H9 (cell line): ENCODE measurements at regions not wholly inside any gene's neighbourhood (a gene's known extent, or its start where the extent isn't known, plus 50 kb on each side); places are given as distances from the start of the nearest gene placed in this dataset.

Experiments used
- DNase-seq: peaks from one replicate; pipeline ENCODE4 v3.0.0-alpha.2; 2017
- H2AFZ ChIP-seq: one replicate; pipeline ENCODE4 v1.6.1; 2013; ENCODE audit warnings: mild to moderate bottlenecking, low read length, control low read depth, moderate library complexity
- H2AK5ac ChIP-seq: 2 replicates; pipeline ENCODE4 v1.6.1; 2013; ENCODE audit warnings: low read length, control low read depth, mixed read lengths; ENCODE audit not compliant: insufficient read length
- H2BK120ac ChIP-seq: one replicate; pipeline ENCODE4 v1.6.1; 2013; ENCODE audit warnings: low read depth, mild to moderate bottlenecking, low read length, control low read depth, inconsistent platforms; ENCODE audit not compliant: poor library complexity, severe bottlenecking
- H2BK12ac ChIP-seq: 2 replicates; pipeline ENCODE4 v1.6.1; 2013; ENCODE audit warnings: low read length, control low read depth, mixed read lengths, low read depth; ENCODE audit not compliant: insufficient read length
- H2BK15ac ChIP-seq: 2 replicates; pipeline ENCODE4 v1.6.1; 2013; ENCODE audit warnings: low read depth, low read length, control low read depth
- H2BK20ac ChIP-seq: one replicate; pipeline ENCODE4 v1.6.1; 2013; ENCODE audit warnings: low read depth, mild to moderate bottlenecking, low read length, control low read depth, inconsistent platforms; ENCODE audit not compliant: poor library complexity, severe bottlenecking
- H2BK5ac ChIP-seq: 2 replicates; pipeline ENCODE4 v1.6.1; 2013; ENCODE audit warnings: low read length, control low read depth, mixed read lengths; ENCODE audit not compliant: insufficient read length
- H3K14ac ChIP-seq: 2 replicates; pipeline ENCODE4 v1.6.1; 2013; ENCODE audit warnings: low read length, control low read depth; ENCODE audit not compliant: insufficient read depth
- H3K18ac ChIP-seq: 2 replicates; pipeline ENCODE4 v1.6.1; 2013; ENCODE audit warnings: low read depth, mild to moderate bottlenecking, mixed read lengths, low read length, control low read depth; ENCODE audit not compliant: insufficient read length
- H3K23ac ChIP-seq: 2 replicates; pipeline ENCODE4 v1.6.1; 2013; ENCODE audit warnings: low read length, control low read depth, mixed read lengths, low read depth; ENCODE audit not compliant: insufficient read length
- H3K23me2 ChIP-seq: 2 replicates; pipeline ENCODE4 v1.6.1; 2013; ENCODE audit warnings: low read depth, mild to moderate bottlenecking, mixed read lengths, low read length, control low read depth; ENCODE audit not compliant: insufficient read length, poor library complexity, severe bottlenecking
- H3K27ac ChIP-seq: 2 replicates; pipeline ENCODE4 v1.5.1; 2013; ENCODE audit warnings: low read length, control low read depth, mixed read lengths, low read depth; ENCODE audit not compliant: insufficient read length
- H3K27me3 ChIP-seq: 2 replicates; pipeline ENCODE4 v1.6.1; 2013; ENCODE audit warnings: low read length, control low read depth, inconsistent platforms; ENCODE audit not compliant: insufficient read depth
- H3K4ac ChIP-seq: 2 replicates; pipeline ENCODE4 v1.6.1; 2013; ENCODE audit warnings: low read depth, mild to moderate bottlenecking, control low read depth, inconsistent platforms, low read length, moderate library complexity
- H3K4me1 ChIP-seq: 2 replicates; pipeline ENCODE4 v1.6.1; 2013; ENCODE audit warnings: low read length, control low read depth, inconsistent platforms; ENCODE audit not compliant: insufficient read depth
- H3K4me2 ChIP-seq: 2 replicates; pipeline ENCODE4 v1.6.1; 2013; ENCODE audit warnings: low read length, control low read depth, mixed read lengths; ENCODE audit not compliant: insufficient read length, insufficient read depth
- H3K56ac ChIP-seq: 2 replicates; pipeline ENCODE4 v1.6.1; 2013; ENCODE audit warnings: low read depth, mild to moderate bottlenecking, mixed read lengths, low read length, control low read depth; ENCODE audit not compliant: insufficient read length
- H3K79me1 ChIP-seq: 2 replicates; pipeline ENCODE4 v1.6.1; 2013; ENCODE audit warnings: low read depth, mild to moderate bottlenecking, moderate library complexity, low read length, control low read depth, inconsistent platforms; ENCODE audit not compliant: insufficient read depth, poor library complexity, severe bottlenecking
- H3K79me2 ChIP-seq: 2 replicates; pipeline ENCODE4 v1.6.1; 2013; ENCODE audit warnings: low read length, control low read depth, inconsistent platforms; ENCODE audit not compliant: insufficient read depth
- H3K9ac ChIP-seq: 2 replicates; pipeline ENCODE4 v1.6.1; 2013; ENCODE audit warnings: low read length, control low read depth, mixed read lengths; ENCODE audit not compliant: insufficient read length; ENCODE audit errors: extremely low read depth
- H3K9me3 ChIP-seq: one replicate; pipeline ENCODE4 v1.6.1; 2013; ENCODE audit warnings: low read depth, low read length, inconsistent platforms; ENCODE audit not compliant: control insufficient read depth
- H3T11ph ChIP-seq: one replicate; pipeline ENCODE4 v1.6.1; 2013; ENCODE audit warnings: mild to moderate bottlenecking, low read length, control low read depth, inconsistent platforms
- H4K20me1 ChIP-seq: one replicate; pipeline ENCODE4 v1.6.1; 2013; ENCODE audit not compliant: control insufficient read depth, insufficient read length, insufficient read depth
- H4K5ac ChIP-seq: 2 replicates; pipeline ENCODE4 v1.6.1; 2013; ENCODE audit warnings: low read depth, mild to moderate bottlenecking, mixed read lengths, low read length, control low read depth; ENCODE audit not compliant: insufficient read length
- H4K8ac ChIP-seq: replicated peaks from 2 replicates; pipeline ENCODE4 v1.6.1; 2013; ENCODE audit warnings: low read length, control low read depth, mixed read lengths, low read depth; ENCODE audit not compliant: insufficient read length
- H4K91ac ChIP-seq: 2 replicates; pipeline ENCODE4 v1.6.1; 2013; ENCODE audit warnings: low read depth, mild to moderate bottlenecking, moderate library complexity, mixed read lengths, low read length, control low read depth; ENCODE audit not compliant: insufficient read length
- H3K27ac Mint-ChIP-seq, 3 experiments: 2 replicates in 2 of 3; 3 replicates in 1 of 3; pipeline ENCODE4 v1.8.0; 2020 to 2021; ENCODE audit warnings: mixed read lengths in 3 of 3, mild to moderate bottlenecking in 1 of 3, moderate library complexity in 1 of 3
- H3K27me3 Mint-ChIP-seq: 2 replicates; pipeline ENCODE4 v1.8.0; 2021; ENCODE audit warnings: low read depth, mild to moderate bottlenecking, moderate library complexity, mixed read lengths
- H3K36me3 Mint-ChIP-seq, 3 experiments: 2 replicates in 2 of 3; 3 replicates in 1 of 3; pipeline ENCODE4 v1.8.0; 2020 to 2021; ENCODE audit warnings: low read depth in 3 of 3, mixed read lengths in 3 of 3; ENCODE audit not compliant: insufficient read depth in 1 of 3
- H3K4me1 Mint-ChIP-seq, 2 experiments: 2 replicates each; pipeline ENCODE4 v1.8.0; 2020; ENCODE audit warnings: mixed read lengths in 2 of 2
- H3K4me3 Mint-ChIP-seq, 2 experiments: 2 replicates in 1 of 2; 3 replicates in 1 of 2; pipeline ENCODE4 v1.8.0; 2020 to 2021; ENCODE audit warnings: mild to moderate bottlenecking in 2 of 2, mixed read lengths in 2 of 2, moderate library complexity in 1 of 2
- H3K9me3 Mint-ChIP-seq, 2 experiments: 2 replicates in 1 of 2; 3 replicates in 1 of 2; pipeline ENCODE4 v1.8.0; 2020; ENCODE audit warnings: mild to moderate bottlenecking in 2 of 2, mixed read lengths in 2 of 2, moderate library complexity in 1 of 2
- WGBS: extraction: QIAGEN DNeasy Blood & Tissue Kit; methylation state at CpG from one replicate; pipeline ENCODE4 v1.1.7; 2013; ENCODE audit warnings: missing lambda C conversion rate, low lambda C conversion rate, mixed read lengths; ENCODE audit not compliant: insufficient read length; ENCODE audit errors: extremely low coverage; 5-methylcytosine and 5-hydroxymethylcytosine counted together
- TF ChIP-seq, protein P1 (sequence below): fragments of 200-600 bp; sonication (generic); conservative IDR thresholded peaks from 3 replicates; pipeline ENCODE4 v1.8.0; 2021; ENCODE audit warnings: antibody characterized with exemption, mild to moderate bottlenecking

GRCh38 chr12:45654002-45654665, 75.4 kb upstream of the ARID2 start:
- no peak for DNase-seq
- no CpG with 5 or more reads among the region's 3 CpGs for WGBS
- Histone ChIP-seq H2BK5ac (no peak overlapping the region), H2BK120ac (no peak overlapping the region), H4K91ac (no peak overlapping the region), H3K27me3 (no peaks in the 10 kb centered on the region), H3K9ac (no peak overlapping the region), H4K5ac (no peak overlapping the region), H3K56ac (no peak overlapping the region), H3K23me2 (no peaks in the 10 kb centered on the region), H3K4me2 (no peak overlapping the region), H3K23ac (no peak overlapping the region), H2AFZ (no peak overlapping the region), H3K14ac (no peak overlapping the region), H4K20me1 (no peaks in the 10 kb centered on the region), H2BK20ac (no peak overlapping the region), H3K27ac (no peak overlapping the region), H4K8ac (no peak overlapping the region), H2BK12ac (no peak overlapping the region), H3K4ac (no peak overlapping the region), H2AK5ac (no peak overlapping the region), H2BK15ac (no peak overlapping the region), H3K79me1 (no peaks in the 10 kb centered on the region), H3T11ph (no peak overlapping the region), H3K9me3 (no peaks in the 10 kb centered on the region), H3K4me1 (no peaks in the 10 kb centered on the region), H3K18ac (no peak overlapping the region), H3K79me2 (no peaks in the 10 kb centered on the region)
- Mint-ChIP-seq H3K4me1 (no peaks in the 10 kb centered on the region), H3K36me3 (no peaks in the 10 kb centered on the region), H3K9me3 (no peaks in the 10 kb centered on the region), H3K4me3 (no peak overlapping the region), H3K27ac (no peak overlapping the region), H3K27me3 (no peaks in the 10 kb centered on the region)
- TF ChIP-seq, protein P1, sequence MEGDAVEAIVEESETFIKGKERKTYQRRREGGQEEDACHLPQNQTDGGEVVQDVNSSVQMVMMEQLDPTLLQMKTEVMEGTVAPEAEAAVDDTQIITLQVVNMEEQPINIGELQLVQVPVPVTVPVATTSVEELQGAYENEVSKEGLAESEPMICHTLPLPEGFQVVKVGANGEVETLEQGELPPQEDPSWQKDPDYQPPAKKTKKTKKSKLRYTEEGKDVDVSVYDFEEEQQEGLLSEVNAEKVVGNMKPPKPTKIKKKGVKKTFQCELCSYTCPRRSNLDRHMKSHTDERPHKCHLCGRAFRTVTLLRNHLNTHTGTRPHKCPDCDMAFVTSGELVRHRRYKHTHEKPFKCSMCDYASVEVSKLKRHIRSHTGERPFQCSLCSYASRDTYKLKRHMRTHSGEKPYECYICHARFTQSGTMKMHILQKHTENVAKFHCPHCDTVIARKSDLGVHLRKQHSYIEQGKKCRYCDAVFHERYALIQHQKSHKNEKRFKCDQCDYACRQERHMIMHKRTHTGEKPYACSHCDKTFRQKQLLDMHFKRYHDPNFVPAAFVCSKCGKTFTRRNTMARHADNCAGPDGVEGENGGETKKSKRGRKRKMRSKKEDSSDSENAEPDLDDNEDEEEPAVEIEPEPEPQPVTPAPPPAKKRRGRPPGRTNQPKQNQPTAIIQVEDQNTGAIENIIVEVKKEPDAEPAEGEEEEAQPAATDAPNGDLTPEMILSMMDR = no peak
